ENCODE measurements at regions not wholly inside any gene's neighbourhood (a gene's known extent, or its start where the extent isn't known, plus 50 kb on each side); places are given as distances from the start of the nearest gene placed in this dataset.

GRCh38 chr5:173531863-173532262 is 84.6 kb downstream of the BOD1 start:
- TF ChIP-seq CTCF (IDR thresholded peaks at IDR 0.05) (no peak), POLR2A (IDR thresholded peaks at IDR 0.05) (no peak), POLR2AphosphoS5 (IDR thresholded peaks at IDR 0.05) (no peak)
